Right atrium auricular region (tissue), 2 donors: ENCODE measurements at regions not wholly inside any gene's neighbourhood (a gene's known extent, or its start where the extent isn't known, plus 50 kb on each side); places are given as distances from the start of the nearest gene placed in this dataset.

ENCODE experiments used
- DNase-seq: peaks from one replicate; pipeline ENCODE4 v3.0.0-alpha.2; 2019; ENCODE audit warnings: low spot score
- H3K27ac ChIP-seq, 2 donors: fragments of 200-600 bp; sonication (generic); 1 replicate in 1 of 2; 2 replicates in 1 of 2; pipeline ENCODE4 v1.5.1; 2016 to 2019
- H3K27me3 ChIP-seq, 2 donors: fragments of 200-600 bp; sonication (generic); one replicate each; pipeline versions ENCODE4 v1.5.1 to v1.6.0; 2017 to 2019
- H3K36me3 ChIP-seq: fragments of 200-600 bp; sonication (generic); one replicate; pipeline ENCODE4 v1.5.1; 2016
- H3K4me1 ChIP-seq, 2 donors: fragments of 200-600 bp; sonication (generic); one replicate each; pipeline versions ENCODE4 v1.5.1 to v1.6.0; 2017 to 2019
- H3K4me3 ChIP-seq, 2 donors: fragments of 200-600 bp; sonication (generic); 1 replicate in 1 of 2; 2 replicates in 1 of 2; pipeline ENCODE4 v1.5.1; 2017 to 2019; ENCODE audit warnings: mild to moderate bottlenecking in 1 of 2, moderate library complexity in 1 of 2
- H3K9me3 ChIP-seq, 2 donors: fragments of 200-600 bp; sonication (generic); one replicate each; pipeline ENCODE4 v1.5.1; 2019
- TF ChIP-seq, protein P1 (sequence below), 2 donors: fragments of 200-600 bp; sonication (generic); IDR thresholded peaks; one replicate each; pipeline ENCODE4 v1.5.1; 2019; ENCODE audit warnings: antibody characterized with exemption in 2 of 2

GRCh38 chr10:131403936-131404335 is 92.4 kb upstream of the TCERG1L start:
- H3K4me1 ChIP-seq: no peaks in the 10 kb centered on the region
- TF ChIP-seq, protein P1, sequence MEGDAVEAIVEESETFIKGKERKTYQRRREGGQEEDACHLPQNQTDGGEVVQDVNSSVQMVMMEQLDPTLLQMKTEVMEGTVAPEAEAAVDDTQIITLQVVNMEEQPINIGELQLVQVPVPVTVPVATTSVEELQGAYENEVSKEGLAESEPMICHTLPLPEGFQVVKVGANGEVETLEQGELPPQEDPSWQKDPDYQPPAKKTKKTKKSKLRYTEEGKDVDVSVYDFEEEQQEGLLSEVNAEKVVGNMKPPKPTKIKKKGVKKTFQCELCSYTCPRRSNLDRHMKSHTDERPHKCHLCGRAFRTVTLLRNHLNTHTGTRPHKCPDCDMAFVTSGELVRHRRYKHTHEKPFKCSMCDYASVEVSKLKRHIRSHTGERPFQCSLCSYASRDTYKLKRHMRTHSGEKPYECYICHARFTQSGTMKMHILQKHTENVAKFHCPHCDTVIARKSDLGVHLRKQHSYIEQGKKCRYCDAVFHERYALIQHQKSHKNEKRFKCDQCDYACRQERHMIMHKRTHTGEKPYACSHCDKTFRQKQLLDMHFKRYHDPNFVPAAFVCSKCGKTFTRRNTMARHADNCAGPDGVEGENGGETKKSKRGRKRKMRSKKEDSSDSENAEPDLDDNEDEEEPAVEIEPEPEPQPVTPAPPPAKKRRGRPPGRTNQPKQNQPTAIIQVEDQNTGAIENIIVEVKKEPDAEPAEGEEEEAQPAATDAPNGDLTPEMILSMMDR (IDR thresholded peaks at IDR 0.05): no peak
- H3K27ac ChIP-seq: no peak overlapping the region
- no peaks in the 10 kb centered on the region for H3K9me3 ChIP-seq
- no peak overlapping the region for H3K4me3 ChIP-seq
- no peaks in the 10 kb centered on the region for H3K36me3 ChIP-seq
- no peak for DNase-seq
- H3K27me3 ChIP-seq: no peaks in the 10 kb centered on the region

- H3K36me3 ChIP-seq: no peaks in the 10 kb centered on the region
- DNase-seq: no peak
- no peak overlapping the region for H3K27ac ChIP-seq
- no peaks in the 10 kb centered on the region for H3K27me3 ChIP-seq
- no peak overlapping the region for H3K4me3 ChIP-seq
- no peaks in the 10 kb centered on the region for H3K4me1 ChIP-seq
- TF ChIP-seq, protein P1 (IDR thresholded peaks at IDR 0.05): no peak
- no peaks in the 10 kb centered on the region for H3K9me3 ChIP-seq
These were observed 93.4 kb upstream of the TCERG1L start for GRCh38 chr10:131404886-131405285.

- no peak overlapping the region for H3K4me3 ChIP-seq
- no peaks in the 10 kb centered on the region for H3K36me3 ChIP-seq
- no peaks in the 10 kb centered on the region for H3K4me1 ChIP-seq
- no peak for DNase-seq
- no peak overlapping the region for H3K27ac ChIP-seq
- H3K9me3 ChIP-seq: no peaks in the 10 kb centered on the region
- TF ChIP-seq, protein P1 (IDR thresholded peaks at IDR 0.05): no peak
- no peaks in the 10 kb centered on the region for H3K27me3 ChIP-seq
These were observed 95.3 kb upstream of the TCERG1L start for GRCh38 chr10:131406676-131407392.

GRCh38 chr10:131418681-131419080 is 107.2 kb upstream of the TCERG1L start:
- Histone ChIP-seq H3K4me1 (no peaks in the 10 kb centered on the region), H3K27ac (no peak overlapping the region), H3K36me3 (no peaks in the 10 kb centered on the region), H3K27me3 (no peaks in the 10 kb centered on the region), H3K4me3 (no peak overlapping the region), H3K9me3 (no peaks in the 10 kb centered on the region)
- no peak for DNase-seq
- TF ChIP-seq, protein P1 (IDR thresholded peaks at IDR 0.05): no peak

- Histone ChIP-seq H3K27ac (no peak overlapping the region), H3K4me1 (no peaks in the 10 kb centered on the region), H3K9me3 (no peaks in the 10 kb centered on the region), H3K4me3 (no peak overlapping the region), H3K36me3 (no peaks in the 10 kb centered on the region), H3K27me3 (no peaks in the 10 kb centered on the region)
- no peak for DNase-seq
- TF ChIP-seq, protein P1 (IDR thresholded peaks at IDR 0.05): no peak
These were observed 108.3 kb upstream of the TCERG1L start for GRCh38 chr10:131419797-131420196.

GRCh38 chr10:131420867-131421266 is 109.3 kb upstream of the TCERG1L start:
- DNase-seq: no peak
- H3K27me3 ChIP-seq: no peaks in the 10 kb centered on the region

More at GRCh38 chr10:131420867-131421266, 109.3 kb upstream of the TCERG1L start:
- TF ChIP-seq, protein P1 (IDR thresholded peaks at IDR 0.05): no peak
- H3K27ac ChIP-seq: no peak overlapping the region
- H3K4me3 ChIP-seq: no peak overlapping the region
- no peaks in the 10 kb centered on the region for H3K4me1 ChIP-seq
- H3K36me3 ChIP-seq: no peaks in the 10 kb centered on the region
- no peaks in the 10 kb centered on the region for H3K9me3 ChIP-seq
